HG03097 (cell line): ENCODE measurements at regions not wholly inside any gene's neighbourhood (a gene's known extent, or its start where the extent isn't known, plus 50 kb on each side); places are given as distances from the start of the nearest gene placed in this dataset.
"Not testable (repeated sequence)": the region's sequence is repeated elsewhere in the genome, so short reads cannot be mapped to it uniquely, and the experiment has no call there.

ENCODE experiments used
- ATAC-seq: cut with Tn5 transposase; IDR thresholded peaks from one replicate; pipeline ENCODE4 v1.9.1; 2021; ENCODE audit not compliant: unreplicated experiment, low FRiP score

DNA sequence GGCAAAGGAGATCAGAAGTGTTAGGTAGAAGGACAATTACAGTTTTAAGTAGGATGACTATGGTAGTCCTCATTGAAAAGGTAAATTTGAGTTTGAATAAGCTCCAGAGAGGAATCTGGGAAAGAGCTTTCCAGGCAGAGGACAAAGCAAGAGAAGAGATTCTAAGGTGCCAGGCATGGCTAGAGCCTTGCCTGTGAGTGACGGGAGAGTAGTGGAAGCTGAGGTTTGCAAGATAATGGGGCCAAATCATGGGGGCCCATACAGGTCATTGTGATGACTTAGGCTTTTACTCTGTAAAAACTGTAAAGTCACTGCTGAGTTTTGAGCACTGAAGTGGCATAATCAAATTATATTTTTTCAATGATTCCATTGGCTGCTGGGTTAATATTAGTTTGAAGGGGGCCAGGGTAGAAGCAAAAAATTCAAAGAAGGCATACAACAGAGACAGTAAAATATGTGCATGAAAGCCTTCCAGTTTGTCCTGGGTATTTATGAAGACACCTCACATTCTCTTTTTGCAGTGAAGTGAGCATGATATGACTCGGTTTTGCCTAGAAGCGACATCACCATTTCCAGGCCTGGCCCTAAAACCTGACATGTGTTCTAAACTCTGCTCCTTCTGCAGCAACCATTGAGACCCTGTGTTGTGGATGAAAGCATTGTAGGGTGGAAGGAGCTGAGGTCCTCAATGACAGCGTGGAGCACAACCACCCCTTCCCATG is 279.8 kb upstream of the TNC start:
- no peak for ATAC-seq

DNA sequence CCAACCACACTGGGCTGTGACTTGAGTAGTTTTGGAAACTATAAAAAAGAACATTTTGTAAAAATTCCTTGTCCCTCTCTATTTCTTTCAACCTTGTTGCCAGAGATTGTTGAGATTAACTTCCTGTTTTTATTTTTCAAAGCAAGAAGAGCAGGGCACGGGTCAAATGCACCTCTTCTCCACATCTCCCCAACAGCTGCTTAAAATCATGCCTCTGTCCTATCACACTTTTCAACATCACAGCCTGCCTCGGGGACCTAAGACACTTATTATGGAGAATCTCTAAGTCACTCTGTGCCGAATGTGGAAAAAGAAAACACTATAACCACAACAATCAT is 280.3 kb upstream of the TNC start:
- ATAC-seq = no peak

DNA sequence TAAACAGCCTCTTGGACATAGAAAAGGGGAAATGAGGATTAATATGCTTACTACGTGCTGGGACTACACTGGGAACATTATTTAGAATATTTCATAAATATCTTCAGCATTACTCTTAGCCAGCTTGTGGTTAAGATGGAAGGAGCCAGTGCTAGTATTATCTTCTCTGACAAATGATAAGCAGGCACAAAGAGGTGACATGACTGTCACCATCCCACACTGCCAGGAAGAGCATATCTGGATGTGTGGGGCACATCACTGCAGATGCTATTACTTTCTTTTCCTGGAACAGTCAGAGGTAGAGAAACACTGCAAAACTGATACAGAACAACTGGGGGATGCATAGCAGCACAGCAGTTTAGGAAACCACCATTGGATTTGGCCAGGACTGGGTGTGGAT is 281.0 kb upstream of the TNC start:
- no peak for ATAC-seq

DNA sequence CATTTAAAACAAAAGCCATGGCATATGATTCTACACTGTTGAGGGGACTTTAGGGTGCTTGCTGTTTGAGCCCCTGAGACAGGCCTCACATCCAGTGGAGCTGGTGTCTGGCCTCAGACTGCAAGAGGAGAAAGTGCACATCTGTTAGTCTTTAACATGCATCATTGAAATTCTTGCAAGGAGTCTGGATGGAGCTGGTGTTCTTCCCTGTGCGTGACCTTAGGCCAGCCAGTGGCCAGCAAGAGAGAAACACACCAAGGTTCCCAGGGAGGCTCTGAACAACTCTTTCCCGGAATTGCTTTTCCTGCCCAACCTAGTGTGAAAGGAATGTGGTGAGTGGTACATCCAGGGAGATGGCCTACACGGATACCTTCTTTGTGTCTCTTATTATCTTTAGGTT is 282.8 kb upstream of the TNC start:
- ATAC-seq = no peak

DNA sequence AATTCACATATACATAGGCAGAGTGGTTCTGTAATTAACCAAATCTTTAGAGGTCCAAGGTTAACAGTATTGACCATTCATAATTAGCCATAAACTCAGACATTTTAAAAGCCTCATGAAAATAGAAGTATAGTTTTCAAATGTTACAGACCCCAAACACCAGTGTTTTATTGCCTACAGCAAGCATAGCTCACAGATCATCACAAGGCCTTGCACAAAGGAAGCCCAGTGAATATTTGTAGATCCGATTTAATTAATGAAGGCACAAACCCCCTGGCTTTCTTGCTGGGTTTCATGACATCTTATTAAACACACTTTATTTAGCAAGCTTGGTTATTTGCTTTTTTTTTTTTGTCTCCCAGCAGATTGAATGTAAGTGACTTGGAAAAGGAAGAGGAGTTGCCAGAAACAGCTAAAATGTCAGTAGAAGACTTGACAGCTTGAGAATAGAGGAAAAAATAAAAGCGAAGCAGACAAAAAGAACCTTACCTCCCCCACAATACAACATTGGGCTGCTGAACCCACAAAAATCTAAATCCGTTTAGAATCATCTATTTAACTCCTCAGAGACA is 283.9 kb upstream of the TNC start:
- ATAC-seq = no peak

DNA sequence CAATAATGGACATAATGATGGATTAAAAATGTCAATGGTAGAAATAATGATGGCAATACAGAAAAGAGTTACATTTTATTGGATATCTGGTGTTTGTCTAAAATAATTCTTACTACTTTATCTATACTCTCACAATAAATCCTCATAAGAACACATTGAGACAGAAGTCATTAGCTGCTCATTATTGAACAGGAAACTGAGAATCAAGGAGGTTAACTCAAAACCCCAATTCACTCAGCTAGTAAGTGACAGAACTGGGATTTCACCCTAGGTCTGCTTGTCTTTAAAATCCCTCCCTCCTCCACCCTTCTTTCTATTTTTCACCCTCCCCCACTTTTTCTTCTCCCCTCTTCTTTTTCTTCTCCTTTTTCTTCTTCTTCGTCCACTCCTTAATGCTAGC is 285.8 kb upstream of the TNC start:
- ATAC-seq = no peak

DNA sequence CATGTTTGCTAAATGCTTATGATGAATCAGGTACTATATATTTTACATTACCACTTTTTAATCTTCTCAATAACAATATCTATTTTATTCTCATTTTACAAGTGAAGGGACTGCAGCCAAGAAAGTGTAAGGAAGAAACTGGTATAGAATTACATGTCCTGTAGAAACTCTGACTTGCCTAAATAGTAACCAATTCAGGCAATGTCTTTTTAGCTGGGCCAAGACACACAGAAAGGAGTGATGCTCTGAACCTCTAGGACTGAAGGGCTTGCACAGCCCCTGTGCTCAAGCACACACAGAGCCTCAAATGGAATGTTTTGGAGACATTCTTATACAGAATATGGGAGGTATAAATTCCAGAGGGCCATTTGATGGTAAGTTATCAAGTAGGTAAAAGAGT is 286.4 kb upstream of the TNC start:
- ATAC-seq = no peak

DNA sequence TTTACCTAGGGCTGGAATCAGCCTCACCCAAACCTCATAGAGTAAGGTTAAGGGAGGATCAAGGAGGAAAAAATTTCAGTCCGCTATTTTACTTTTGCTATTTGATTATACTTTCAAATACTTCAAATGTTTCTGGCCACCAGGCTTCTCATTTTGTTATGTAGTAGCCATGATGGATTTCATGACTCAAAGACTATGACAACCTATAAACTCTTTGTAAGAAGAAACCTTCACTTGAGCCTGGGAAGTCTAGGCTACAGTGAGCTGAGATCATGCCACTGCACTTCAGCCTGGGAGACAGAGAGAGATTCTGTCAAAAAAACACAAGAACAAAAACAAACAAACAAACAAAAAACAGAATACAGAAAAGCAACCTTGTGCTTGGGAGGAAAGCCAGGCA is 293.6 kb upstream of the TNC start:
- no peak for ATAC-seq

DNA sequence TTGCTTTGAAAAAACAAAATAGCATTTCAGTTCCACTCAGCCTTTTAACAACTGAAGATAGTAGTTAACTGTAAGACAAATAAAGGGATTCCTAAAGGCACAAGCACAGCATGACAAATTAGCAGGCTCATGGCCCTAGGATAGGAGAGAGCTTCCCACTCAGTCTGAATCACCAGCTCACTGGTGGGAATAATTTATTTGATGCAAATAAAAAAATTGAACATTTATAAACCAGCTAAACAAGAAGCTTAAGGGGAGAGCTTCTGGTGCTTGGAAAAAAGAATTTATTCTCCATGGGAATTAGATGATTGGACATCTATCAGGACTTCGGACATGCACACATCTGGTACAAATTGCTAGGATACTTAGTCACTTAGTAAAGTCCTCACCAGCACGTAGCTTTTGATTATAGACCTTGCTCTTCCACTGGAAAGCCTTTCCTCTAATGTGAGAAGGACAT is 294.1 kb upstream of the TNC start:
- no peak for ATAC-seq

DNA sequence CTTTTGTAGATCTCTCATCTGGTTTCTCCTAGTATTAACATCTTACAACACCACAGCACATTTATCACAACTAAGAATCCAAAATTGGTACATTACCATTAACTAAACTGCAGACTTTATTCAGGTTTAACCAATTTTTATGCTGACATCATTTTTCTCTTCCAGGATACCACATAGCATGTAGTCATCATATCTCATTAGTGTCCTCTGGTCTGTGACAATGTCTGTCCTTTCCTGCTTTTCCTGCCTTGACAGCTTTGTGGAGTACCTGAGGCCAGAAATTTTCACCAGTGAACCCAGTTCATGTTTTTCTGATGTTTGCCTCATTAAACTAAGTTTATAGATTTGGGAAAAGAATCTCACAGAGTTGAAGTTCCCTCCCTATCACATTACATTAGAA is 294.7 kb upstream of the TNC start:
- ATAC-seq = no peak

DNA sequence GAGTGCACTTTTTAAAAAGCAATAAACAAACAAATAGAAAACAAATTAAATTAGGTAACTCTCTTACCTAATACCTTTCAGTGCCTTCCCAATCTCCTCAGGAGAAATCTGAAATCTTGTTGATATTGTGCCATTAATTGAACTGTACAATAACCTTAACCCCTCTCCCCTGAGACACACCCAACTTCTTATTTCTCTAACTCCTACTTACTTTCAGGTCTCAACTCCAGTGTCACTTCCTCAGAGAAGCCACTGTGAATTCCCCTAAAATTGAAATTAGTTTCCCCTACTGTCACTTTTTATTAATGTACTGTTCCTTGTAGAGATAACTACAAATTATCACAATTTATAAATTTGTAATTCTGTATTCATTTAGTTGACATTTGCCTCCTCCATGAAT is 295.3 kb upstream of the TNC start:
- no peak for ATAC-seq

DNA sequence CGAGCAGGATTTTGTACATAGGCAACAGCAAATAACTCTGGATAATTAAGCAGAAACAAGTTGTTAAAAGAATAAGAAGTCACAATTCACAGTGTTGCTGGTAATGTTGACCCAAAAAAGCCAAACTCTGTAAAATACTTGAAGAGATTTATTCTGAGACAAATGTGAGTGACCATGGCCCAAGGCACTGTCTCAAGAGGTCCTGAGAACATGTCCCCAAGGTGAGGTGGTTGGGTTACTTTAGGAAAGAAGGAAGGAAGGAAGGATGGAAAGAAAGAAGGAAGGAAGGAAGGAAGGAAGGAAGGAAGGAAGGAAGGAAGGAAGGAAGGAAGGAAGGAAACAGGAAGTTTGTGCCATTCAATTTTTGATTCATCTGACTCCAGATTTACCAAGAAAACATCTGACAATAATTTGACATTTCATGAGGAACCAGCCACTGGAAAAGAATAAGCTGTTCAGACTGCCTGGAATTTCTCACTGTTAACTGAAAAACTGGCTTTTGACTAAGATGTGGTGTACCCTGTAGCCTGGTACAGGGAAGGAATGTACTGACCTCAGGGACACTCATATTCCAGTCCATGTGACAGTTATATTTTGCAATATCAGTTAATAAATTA is 295.9 kb upstream of the TNC start:
- ATAC-seq = no peak

DNA sequence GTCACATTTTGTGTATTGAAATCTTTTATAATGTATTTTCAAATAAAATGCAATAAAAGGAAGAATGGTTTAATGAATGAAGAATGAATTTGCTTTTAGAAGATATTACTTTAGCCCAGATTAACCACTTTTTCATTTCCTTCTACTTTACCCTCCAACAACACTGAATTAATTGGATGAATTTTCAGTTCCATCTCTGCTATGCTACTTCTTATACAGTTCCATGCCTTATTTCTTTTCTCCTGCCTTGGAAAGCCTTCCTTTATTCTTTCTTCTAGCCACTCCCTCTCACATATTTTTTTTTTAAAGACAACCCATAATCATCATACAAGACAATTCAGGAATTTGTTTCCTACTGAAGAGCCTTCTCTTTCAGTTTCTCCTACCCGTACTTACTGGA is 296.6 kb upstream of the TNC start:
- ATAC-seq = no peak

DNA sequence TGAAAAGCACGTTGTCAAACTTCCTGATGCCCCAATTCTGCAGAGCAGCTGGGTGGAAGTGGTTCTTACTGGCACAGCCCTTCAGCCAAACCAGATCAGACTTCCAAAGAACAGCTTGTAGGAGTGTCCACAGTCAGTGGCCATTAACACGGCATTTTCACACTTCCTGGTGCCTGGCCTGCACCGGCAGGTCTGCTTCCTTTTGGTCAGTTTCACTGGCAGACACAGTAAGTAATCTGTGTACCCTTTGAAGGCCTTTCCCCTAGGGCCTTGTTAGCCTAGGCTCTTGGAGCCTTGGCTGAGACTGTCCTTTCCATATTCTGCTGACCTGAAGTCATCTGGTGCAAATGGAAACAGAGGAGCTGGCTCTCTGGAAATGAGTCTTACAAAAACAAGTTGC is 297.5 kb upstream of the TNC start:
- ATAC-seq = no peak

DNA sequence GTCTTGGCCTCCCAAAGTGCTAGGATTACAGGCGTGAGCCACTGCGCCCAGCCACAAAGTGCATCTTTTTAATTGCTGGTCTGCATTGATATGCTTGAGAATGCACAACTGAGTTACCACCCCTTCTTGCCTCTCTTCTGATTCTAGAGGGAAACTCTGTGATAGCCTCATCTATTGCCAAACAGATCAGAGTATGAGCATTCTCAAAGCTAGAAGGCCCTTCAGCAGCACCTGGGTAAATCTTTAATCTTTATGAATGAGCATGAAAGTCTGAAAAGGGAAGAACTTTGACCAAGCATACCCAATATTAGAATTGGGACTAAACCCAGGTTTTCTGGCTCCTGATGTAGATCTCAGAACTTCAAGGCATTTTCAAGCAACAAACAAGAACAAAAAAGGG is 298.3 kb upstream of the TNC start:
- ATAC-seq = no peak

DNA sequence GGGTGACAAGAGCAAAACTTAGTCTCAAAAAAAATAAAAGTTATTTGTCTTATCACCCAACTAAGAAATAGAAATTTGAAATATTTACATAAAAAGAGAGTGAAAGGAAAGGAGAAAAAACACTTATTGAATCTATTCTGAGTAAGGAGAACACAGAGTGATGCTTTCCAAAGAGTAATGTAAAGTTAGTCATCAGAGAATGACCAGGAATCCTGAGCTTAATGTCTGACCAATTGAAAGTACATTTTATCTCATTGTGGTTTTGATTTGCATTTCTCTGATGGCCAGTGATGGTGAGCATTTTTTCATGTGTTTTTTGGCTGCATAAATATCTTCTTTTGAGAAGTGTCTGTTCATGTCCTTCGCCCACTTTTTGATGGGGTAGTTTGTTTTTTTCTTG is 300.2 kb upstream of the TNC start:
- ATAC-seq = not testable (repeated sequence)

DNA sequence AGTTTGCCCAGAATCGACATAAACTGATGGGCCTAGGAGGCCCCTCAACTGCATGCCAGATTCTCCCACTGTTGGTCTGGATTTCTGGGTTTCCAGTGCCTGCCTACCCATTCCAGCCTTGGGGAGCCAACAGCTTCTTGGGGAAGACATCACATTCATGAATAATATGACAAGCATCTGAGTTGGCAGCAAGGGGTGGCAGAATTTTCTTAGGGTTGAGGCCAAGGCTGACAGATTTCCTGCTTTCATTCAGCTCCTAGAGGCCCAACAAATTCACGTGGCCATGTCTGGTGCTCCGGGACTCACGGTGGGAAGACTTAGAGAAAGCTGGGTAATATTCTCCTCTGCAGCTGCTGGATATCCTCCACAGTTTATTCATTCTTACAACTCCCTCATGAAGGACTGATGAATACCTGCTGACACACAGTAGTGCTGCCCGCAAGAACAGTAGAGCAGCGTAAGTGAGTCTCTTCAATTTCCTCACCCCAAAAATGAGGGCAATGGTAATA is 305.0 kb upstream of the TNC start:
- ATAC-seq = no peak

DNA sequence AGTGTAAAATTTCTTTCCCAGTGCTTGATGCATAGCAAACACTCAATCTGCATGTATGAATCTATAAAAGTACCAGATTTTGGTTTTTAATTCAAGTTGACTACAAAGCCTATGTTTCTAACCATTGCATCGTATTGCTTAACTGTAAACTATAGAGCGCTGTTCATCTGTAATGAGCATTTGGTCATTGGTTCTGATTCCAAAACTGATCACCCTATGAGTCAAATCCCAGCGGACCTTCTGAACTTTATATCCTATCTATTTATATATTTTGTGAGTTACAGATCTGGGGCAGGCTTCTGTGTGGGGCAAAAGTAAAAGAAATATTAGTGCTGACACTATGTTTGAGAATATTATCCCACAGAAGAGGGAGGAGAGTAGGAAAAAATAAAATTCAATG is 305.7 kb upstream of the TNC start:
- no peak for ATAC-seq

DNA sequence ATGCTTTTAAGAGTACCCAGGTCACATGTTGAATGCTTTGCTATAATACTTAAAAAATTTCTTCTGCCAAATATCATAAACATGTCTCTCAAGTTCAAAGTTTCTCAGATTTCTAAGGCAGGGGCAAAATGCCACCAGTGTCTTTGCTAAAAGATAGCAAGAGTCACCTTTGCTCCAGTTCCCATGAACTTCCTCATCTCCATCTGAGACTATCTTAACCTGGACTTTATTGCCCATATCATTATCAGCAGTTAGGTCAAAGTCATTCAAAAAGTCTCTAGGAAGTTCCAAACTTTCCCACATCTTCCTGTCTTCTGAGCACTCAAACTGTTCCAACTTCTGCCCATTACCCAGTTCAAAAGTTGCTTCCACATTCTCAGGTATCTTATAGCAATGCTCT is 307.6 kb upstream of the TNC start:
- ATAC-seq = no peak

DNA sequence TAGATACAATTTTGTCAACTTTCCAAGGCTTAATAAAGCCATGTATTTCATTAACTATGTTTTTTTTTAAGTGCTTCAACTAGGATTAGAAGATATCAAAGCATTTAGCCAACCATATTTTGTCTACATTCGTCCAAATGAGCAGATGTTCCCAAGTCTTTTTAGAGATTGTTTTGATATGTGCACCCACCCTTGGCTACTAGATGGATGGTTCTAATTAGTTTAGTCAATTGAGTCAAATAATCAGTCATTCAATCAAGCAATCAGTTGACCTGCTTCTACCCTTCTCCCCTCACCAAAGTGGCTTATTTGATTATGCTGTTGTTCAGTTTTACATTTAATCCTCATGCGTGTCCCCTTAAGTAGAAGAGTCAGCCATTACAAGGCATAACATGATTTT is 319.5 kb upstream of the TNC start:
- ATAC-seq = no peak

DNA sequence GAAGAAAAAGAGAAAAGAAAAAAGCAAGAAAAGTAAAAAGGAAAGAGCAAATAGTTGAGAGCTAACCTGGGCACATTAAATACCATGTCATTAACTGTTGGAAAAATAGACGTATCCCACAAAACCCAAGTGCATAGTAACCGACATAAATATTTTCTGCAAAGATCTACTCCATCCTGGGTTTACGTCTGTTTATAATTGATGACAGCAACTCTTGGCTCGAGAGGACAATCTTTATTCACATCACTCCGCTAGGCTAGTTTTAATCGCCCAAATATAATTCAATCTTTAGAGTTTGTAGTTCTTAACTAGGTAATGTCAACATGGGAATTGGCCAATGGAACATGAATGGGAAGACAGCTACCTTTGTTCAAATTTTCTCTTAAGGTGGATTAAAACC is 321.7 kb upstream of the TNC start:
- no peak for ATAC-seq

DNA sequence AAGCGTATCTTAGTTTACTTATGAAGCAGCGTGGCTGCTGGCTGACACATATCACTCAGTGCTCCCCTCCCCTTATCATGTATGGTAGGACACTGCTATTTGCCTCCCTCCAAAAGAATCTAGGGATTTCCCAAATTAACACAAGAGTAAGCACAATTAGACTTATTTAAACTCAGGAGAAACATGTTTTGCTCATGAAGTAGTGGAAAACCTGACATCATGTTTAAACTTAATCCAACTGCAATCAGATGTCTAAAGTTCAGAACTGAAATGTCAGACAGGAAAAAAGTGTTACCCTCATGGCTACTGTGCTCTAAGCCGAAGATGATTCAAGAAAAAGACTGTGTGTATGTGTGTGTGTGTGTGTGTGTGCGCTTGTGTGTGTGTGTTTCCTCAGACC is 324.1 kb upstream of the TNC start:
- ATAC-seq = no peak
